Mucosa of stomach (tissue), 1 donor: ENCODE measurements at regions not wholly inside any gene's neighbourhood (a gene's known extent, or its start where the extent isn't known, plus 50 kb on each side); places are given as distances from the start of the nearest gene placed in this dataset.

Experiments used
- H3K27me3 ChIP-seq: one replicate; pipeline ENCODE4 v1.7.0; 2013; ENCODE audit warnings: mild to moderate bottlenecking, low read length; ENCODE audit not compliant: control insufficient read depth, insufficient read depth
- H3K36me3 ChIP-seq: one replicate; pipeline ENCODE4 v1.7.0; 2013; ENCODE audit warnings: low read length; ENCODE audit not compliant: control insufficient read depth, insufficient read depth
- H3K4me1 ChIP-seq: one replicate; pipeline ENCODE4 v1.7.0; 2013; ENCODE audit warnings: mild to moderate bottlenecking, low read length; ENCODE audit not compliant: control insufficient read depth, insufficient read depth
- H3K4me3 ChIP-seq: one replicate; pipeline ENCODE4 v1.7.0; 2013; ENCODE audit warnings: low read length
- H3K9ac ChIP-seq: one replicate; pipeline ENCODE4 v1.7.0; 2013; ENCODE audit warnings: mild to moderate bottlenecking, low read length, moderate library complexity
- H3K9me3 ChIP-seq: one replicate; pipeline ENCODE4 v1.7.0; 2013; ENCODE audit warnings: mild to moderate bottlenecking, low read length, moderate library complexity; ENCODE audit not compliant: control insufficient read depth
- donor health status: Pancreatic carcinoma.

DNA sequence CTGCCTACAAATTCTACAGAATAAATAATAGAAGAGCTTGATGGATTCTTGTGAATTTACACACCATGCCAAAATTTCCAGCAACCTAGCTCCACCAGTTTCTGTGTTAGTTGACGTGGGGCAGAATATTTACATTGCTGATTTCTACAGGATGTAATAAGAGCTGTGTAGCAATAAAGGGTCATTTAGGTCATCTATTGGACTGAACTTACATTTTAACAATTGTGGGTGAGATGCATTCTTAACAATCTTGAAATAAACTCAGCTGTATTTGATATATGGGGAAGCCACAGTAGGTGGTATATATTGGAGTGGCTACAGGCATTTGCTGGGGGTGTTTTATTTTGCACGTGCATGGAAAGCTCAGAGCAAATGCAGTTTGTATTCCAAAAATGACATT lies 655.3 kb downstream of the IQCM start:
- Histone ChIP-seq H3K4me1 (no peaks in the 10 kb centered on the region), H3K9me3 (no peaks in the 10 kb centered on the region), H3K9ac (no peak overlapping the region), H3K4me3 (no peak overlapping the region), H3K27me3 (no peaks in the 10 kb centered on the region), H3K36me3 (no peaks in the 10 kb centered on the region)

DNA sequence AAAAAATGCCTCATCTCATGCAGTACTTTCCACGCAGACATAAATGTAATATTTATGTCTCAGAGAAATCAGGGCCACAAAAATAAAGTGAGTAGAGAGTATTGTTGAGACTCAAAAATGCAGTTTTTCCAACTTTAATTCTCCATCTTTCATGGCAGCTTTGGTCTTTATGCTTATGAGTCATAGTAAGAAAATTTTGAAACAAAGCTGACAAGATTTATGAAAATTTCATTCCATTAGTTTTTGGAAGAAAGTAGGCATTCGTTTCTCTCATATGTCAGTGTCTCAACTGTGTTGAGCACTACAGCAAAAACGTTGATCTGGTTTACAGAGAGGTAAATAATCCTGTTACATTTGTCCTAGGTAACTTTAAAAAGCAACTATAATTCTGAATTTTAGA lies 656.8 kb downstream of the IQCM start:
- Histone ChIP-seq H3K9ac (no peak overlapping the region), H3K4me3 (no peak overlapping the region), H3K9me3 (no peaks in the 10 kb centered on the region), H3K36me3 (no peaks in the 10 kb centered on the region), H3K4me1 (no peaks in the 10 kb centered on the region), H3K27me3 (no peaks in the 10 kb centered on the region)

DNA sequence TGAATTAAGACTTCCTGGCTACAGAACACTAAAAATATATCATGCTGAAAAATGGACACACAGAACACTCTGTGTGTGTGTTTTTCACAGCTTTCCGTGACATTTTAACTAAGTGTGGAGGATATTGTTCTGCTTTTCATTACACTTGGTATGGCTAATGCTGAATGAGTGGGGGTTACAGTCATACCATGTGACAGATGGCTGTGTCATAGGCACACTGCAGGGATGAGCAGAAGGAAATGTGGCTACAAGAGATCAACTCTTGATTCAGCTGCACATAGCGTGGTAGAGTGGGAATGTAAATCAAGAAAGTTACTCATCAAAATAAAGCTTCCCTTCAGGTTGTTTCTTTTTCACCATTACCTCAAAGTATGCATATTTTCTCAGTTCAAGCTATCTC lies 669.8 kb downstream of the IQCM start:
- Histone ChIP-seq H3K4me3 (no peak overlapping the region), H3K27me3 (no peaks in the 10 kb centered on the region), H3K36me3 (no peaks in the 10 kb centered on the region), H3K9ac (no peak overlapping the region), H3K4me1 (no peaks in the 10 kb centered on the region), H3K9me3 (no peaks in the 10 kb centered on the region)

DNA sequence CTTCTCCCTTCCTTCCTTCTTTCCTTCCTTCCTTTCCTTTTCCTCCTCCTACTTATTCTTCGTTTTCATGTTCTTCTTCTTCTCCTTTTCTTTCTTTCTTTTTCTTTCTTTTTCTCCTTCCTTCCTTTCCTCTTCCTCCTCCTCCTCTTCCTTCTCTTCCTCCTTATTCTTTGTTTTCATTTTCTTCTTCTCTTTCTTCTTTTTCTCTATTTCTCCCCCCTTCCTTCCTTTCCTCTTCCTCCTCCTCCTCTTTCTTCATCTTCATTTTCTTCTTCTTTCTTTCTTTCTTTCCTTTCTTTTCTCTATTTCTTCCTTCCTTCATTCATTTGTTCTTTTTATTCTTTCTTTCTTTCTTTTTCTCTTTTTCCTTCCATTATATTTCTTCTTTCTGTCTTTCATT lies 671.6 kb downstream of the IQCM start:
- Histone ChIP-seq H3K9me3 (no peaks in the 10 kb centered on the region), H3K27me3 (no peaks in the 10 kb centered on the region), H3K9ac (no peak overlapping the region), H3K4me3 (no peak overlapping the region), H3K36me3 (no peaks in the 10 kb centered on the region), H3K4me1 (no peaks in the 10 kb centered on the region)

DNA sequence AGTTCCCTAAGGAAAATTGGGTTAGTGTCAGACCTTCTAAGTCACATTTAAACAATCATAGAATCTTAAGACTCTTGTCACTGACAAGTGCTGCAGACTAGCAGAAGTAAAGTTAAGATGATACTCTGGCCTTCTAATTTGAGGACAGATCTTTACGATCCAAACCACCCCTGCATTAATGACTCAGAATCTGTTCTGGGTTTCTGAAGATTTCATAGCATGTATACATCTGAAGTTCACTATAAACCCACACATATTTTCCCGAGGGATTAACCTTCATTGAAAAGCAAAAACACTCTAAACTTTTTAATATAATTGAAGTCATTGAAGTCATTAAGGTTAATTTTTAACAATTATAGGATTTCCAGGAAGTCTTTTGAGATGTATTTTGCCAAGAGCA lies 674.3 kb downstream of the IQCM start:
- Histone ChIP-seq H3K36me3 (no peaks in the 10 kb centered on the region), H3K4me3 (no peak overlapping the region), H3K9me3 (no peaks in the 10 kb centered on the region), H3K9ac (no peak overlapping the region), H3K4me1 (no peaks in the 10 kb centered on the region), H3K27me3 (no peaks in the 10 kb centered on the region)

DNA sequence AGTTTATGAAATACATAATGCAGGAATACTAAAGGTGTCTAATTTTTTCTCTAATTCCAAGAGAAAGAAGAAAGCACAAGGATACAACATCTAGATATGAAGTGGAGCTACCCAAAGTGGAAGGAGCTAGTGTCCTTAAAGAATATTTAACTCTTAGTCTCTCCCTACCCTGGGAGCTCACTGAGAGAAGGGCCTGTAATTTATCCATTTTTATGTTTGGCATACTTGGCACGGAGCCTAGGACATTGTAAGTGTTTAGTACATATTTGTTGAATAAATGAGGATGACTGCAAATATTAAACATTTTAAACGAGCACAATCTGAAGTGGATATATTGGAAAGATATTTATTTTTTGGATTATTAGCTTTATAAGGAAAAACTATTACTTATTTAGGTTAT lies 674.8 kb downstream of the IQCM start:
- Histone ChIP-seq H3K27me3 (no peaks in the 10 kb centered on the region), H3K4me1 (no peaks in the 10 kb centered on the region), H3K9ac (no peak overlapping the region), H3K9me3 (no peaks in the 10 kb centered on the region), H3K4me3 (no peak overlapping the region), H3K36me3 (no peaks in the 10 kb centered on the region)

DNA sequence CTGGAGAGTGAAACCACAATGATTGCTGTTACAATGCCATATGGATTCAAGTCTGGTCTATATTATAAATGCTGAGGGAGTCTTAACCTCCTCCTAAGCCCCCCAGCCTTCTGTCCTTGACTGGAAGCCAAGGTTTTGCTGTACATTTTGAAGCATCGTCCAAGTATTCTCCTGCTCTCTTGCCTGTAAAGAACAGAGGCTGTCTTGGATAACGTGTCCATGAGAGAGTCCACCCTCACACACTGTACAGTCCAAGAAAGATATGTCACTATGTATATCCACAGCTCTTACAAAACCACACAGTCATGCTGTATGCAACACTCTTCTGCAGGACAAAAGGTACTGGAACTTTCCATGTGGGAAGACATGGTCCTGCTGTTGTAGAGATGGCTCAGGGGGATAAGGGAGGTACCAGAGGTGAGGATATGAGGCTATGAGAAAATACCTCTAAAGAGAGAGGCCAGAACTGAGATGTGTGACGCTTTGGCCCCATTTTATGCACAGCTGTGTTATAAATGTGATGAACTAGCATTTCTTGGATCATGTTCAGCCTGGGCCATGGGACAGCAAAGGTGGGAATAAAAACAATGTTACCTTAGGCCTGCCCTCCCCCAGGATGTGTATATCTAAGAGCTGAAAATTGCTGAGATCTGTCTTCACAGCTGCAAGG lies 678.6 kb downstream of the IQCM start:
- Histone ChIP-seq H3K9me3 (no peaks in the 10 kb centered on the region), H3K9ac (no peak overlapping the region), H3K27me3 (no peaks in the 10 kb centered on the region), H3K4me3 (no peak overlapping the region), H3K36me3 (no peaks in the 10 kb centered on the region), H3K4me1 (no peaks in the 10 kb centered on the region)

DNA sequence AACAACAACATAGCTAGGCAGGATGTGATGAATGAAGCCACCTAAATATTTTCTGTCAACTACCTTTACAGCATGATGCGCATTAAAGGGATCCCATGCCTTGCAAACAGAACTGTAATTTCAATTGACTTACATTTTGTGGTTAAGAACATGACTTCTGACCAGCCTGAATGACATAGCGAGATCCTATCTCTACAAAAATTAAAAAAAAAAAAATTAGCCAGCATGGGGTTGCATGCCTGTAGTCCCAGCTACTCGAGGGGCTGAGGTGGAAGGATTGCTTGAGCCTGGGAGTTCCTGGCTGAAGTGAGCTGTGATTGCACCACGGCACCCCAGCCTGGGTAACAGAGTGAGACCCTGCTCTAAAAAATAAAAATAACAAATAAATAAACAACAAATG lies 680.6 kb downstream of the IQCM start:
- Histone ChIP-seq H3K4me1 (no peaks in the 10 kb centered on the region), H3K36me3 (no peaks in the 10 kb centered on the region), H3K9me3 (no peaks in the 10 kb centered on the region)

DNA sequence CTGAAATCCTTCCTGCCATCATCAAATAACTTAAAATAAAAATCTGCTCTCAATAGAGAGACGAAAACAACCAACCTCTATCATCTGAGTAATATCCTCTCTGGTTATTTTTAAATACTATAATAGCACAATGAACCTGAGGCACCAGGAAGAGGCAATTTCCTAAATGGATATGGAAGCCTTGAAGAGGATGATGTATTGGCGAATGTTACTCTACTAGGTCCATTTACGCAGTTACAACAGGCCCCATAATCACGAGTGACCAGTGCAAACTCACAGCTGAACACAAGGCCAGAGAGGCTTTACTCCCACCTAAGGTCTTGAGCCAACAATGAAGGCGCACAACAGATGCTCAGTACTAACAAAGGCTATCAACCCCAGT lies 678.8 kb upstream of the NR3C2 start:
- H3K4me1 ChIP-seq = peaks cover 4% of the 10 kb centered on the region
- H3K27me3 ChIP-seq = no peaks in the 10 kb centered on the region
- H3K9me3 ChIP-seq = no peaks in the 10 kb centered on the region
- H3K36me3 ChIP-seq = no peaks in the 10 kb centered on the region
- no peak overlapping the region for H3K4me3 ChIP-seq
- no peak overlapping the region for H3K9ac ChIP-seq

More for the DNA sequence above, 680.6 kb downstream of the IQCM start:
- Histone ChIP-seq H3K9ac (no peak overlapping the region), H3K27me3 (no peaks in the 10 kb centered on the region), H3K4me3 (no peak overlapping the region)

DNA sequence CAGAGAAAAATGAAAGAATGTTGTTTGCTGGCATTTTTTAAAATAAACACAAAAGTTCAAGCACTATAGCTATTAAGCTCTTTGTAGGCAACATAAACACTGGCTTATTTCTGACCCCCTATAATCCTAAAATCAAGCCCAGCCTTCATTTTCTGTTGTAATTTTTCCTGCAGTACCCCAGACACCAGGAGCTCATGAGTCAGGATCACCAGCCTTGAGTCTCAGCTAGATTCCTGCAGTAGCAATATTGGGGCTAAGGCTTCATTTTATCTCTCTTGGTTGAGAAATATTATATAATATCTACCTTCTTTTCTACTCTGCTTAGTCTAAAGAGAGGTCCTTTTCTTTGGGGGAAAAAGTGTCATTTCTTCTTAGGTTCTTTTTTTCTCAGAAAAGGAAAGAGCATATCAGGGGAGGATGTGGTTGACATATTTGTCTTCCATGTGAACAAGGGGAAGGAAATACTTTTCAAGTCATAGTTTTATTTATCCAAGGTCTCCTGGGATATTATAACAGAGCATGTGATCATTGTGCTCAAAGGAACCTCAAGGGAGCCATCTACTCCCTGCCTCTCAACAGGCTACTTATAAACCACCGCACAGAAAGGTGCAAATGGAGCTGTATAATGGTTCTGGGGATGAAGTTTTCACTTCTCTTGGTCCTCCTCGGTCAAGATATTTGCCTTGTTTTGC lies 678.3 kb upstream of the NR3C2 start:
- no peaks in the 10 kb centered on the region for H3K36me3 ChIP-seq
- no peaks in the 10 kb centered on the region for H3K9me3 ChIP-seq
- H3K4me3 ChIP-seq = no peak overlapping the region
- no peak overlapping the region for H3K9ac ChIP-seq
- H3K27me3 ChIP-seq = peaks cover 2% of the 10 kb centered on the region
- H3K4me1 ChIP-seq = peaks cover 4% of the 10 kb centered on the region

DNA sequence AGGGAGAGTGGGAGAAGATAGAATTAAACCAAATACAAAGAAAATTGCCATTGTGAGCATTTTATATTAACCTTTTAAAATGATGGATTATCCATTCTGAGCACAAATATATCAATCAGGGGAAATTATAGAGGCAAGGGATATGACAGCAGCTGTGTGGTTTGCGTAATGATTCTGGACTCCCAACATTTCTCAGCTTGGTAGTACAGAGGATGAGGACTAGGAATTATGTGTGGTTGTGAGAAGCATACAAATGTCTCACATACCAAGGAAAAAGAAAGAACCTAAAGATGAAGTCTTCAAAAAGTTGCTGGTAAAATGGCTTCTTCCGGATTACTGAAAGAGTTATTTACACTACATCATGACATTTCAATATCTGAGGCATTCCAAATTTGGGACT lies 674.6 kb upstream of the NR3C2 start:
- Histone ChIP-seq H3K36me3 (no peaks in the 10 kb centered on the region), H3K9me3 (no peaks in the 10 kb centered on the region), H3K4me1 (no peaks in the 10 kb centered on the region), H3K27me3 (peaks cover 2% of the 10 kb centered on the region), H3K9ac (no peak overlapping the region), H3K4me3 (no peak overlapping the region)

DNA sequence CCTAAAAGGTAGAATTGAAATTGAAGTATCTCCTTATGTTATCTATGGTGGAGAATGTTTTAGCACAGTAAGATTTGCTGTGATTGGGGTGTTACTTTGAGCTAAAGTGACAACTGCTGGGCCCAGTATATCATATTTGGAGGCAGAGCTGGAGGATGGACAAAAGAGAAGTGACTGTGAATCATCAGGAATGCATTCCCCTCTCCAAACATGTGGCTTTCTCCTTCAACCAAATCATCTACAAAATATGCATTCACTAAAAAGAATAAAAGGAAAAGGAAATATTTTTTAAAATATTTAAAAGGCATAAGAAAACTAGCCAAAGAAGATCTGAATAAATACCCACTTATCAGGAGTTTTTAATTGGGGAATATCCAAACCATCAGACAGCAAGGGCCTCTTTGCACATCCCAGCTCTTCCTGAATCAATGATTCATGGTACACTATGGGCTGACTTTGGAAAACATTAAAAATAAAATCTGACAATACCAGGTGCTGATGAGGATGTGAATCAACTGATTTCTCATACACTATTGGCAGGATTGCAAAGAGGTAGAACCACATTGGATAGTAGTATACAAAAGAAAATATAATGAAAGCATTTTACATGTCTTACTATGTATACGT lies 671.7 kb upstream of the NR3C2 start:
- Histone ChIP-seq H3K27me3 (peaks cover 2% of the 10 kb centered on the region), H3K36me3 (no peaks in the 10 kb centered on the region), H3K4me1 (no peaks in the 10 kb centered on the region), H3K4me3 (no peak overlapping the region), H3K9ac (no peak overlapping the region), H3K9me3 (no peaks in the 10 kb centered on the region)
